ENCODE measurements at regions not wholly inside any gene's neighbourhood (a gene's known extent, or its start where the extent isn't known, plus 50 kb on each side); places are given as distances from the start of the nearest gene placed in this dataset.

DNA sequence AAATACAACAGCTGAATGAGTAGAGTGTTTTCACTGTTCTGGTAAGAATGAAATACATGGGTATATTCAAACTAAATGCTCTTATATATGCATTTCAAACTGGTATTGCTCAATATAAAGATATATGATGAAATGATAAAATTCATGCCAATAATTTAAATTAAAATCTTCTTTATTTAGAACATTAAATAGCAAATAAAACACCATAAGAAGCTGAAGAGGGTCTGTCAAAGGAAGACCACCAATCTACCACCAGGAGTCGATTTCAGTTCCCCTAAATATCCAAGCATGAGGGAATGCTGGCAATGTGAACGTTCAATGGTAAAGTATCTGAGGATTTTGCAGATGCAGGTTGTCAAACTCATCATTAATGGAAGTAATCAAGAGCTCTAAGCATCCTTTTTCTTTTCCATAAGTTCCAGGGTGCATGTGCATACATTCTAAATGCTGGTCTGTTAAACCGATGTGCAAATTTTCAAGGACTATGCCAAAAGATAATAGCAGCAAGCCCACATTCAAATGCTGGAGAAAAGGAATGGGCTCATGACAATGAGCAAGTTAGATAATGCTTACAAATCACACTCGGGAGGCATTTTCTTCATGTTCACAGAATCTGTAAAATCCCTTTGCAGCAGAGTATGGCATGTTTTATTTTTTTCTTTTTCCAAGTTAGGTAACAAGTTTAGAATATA is 118.8 kb upstream of the MTAP start:
- in situ Hi-C loops (cut with MboI; ENCODE audit: low sequenced_read_pairs, unreplicated experiment) = no loop called here
- TF ChIP-seq, protein P1, sequence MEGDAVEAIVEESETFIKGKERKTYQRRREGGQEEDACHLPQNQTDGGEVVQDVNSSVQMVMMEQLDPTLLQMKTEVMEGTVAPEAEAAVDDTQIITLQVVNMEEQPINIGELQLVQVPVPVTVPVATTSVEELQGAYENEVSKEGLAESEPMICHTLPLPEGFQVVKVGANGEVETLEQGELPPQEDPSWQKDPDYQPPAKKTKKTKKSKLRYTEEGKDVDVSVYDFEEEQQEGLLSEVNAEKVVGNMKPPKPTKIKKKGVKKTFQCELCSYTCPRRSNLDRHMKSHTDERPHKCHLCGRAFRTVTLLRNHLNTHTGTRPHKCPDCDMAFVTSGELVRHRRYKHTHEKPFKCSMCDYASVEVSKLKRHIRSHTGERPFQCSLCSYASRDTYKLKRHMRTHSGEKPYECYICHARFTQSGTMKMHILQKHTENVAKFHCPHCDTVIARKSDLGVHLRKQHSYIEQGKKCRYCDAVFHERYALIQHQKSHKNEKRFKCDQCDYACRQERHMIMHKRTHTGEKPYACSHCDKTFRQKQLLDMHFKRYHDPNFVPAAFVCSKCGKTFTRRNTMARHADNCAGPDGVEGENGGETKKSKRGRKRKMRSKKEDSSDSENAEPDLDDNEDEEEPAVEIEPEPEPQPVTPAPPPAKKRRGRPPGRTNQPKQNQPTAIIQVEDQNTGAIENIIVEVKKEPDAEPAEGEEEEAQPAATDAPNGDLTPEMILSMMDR (IDR thresholded peaks at IDR 0.05; ENCODE audit: borderline replicate concordance, control extremely low read depth, extremely low read depth, insufficient read depth, missing control alignments) = no peak
- no peak for DNase-seq (ENCODE audit: low spot score)

DNA sequence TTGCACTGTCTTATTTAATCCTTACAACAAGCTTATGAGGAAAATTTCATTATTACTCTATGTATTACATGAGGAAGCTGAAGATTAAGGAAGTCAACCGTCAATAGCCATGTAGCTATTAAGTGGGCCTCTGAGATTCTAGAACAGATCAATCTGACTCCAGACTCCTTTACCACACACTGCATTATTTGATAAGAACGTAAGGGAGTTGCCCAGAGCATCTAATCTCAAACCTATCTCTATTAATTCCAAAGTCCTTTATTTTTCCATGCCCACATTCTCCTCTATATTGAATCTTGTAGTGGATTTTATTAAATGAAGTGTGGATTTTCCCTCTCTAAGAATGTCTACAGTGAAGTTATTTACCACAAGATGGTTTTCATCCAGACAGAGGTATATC is 118.2 kb upstream of the MTAP start:
- in situ Hi-C loops (cut with MboI; ENCODE audit: low sequenced_read_pairs, unreplicated experiment) = no loop called here
- DNase-seq (ENCODE audit: low spot score) = no peak
- TF ChIP-seq, protein P1 (IDR thresholded peaks at IDR 0.05; ENCODE audit: borderline replicate concordance, control extremely low read depth, extremely low read depth, insufficient read depth, missing control alignments) = no peak

DNA sequence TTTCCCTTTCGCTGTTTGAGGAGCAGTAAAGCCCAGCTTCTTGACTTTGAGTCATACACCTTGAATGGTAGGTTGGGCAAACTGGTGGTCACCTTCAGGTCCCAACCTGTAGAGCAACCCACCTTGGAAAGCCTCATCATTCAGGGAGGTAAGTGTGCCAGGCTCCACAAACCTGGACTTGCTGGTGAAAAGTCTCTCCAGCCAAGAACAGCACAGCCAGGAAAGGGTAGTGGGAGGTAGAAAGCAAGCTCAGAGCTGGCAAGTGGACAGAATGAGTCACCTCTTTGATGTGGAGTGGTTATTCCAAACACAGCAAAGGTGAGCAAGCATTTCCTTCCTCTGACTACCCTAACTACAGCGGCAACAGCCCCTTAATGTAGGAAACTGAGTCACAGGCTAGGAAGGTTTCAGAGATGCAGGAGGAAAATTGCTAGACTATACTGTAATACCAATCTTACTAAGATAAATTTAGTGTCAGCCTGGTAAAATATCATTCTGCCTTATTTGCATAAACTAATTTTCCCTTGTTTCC is 117.5 kb upstream of the MTAP start:
- no peak for DNase-seq (ENCODE audit: low spot score)
- in situ Hi-C loops (cut with MboI; ENCODE audit: low sequenced_read_pairs, unreplicated experiment) = no loop called here
- TF ChIP-seq, protein P1 (IDR thresholded peaks at IDR 0.05; ENCODE audit: borderline replicate concordance, control extremely low read depth, extremely low read depth, insufficient read depth, missing control alignments) = no peak

DNA sequence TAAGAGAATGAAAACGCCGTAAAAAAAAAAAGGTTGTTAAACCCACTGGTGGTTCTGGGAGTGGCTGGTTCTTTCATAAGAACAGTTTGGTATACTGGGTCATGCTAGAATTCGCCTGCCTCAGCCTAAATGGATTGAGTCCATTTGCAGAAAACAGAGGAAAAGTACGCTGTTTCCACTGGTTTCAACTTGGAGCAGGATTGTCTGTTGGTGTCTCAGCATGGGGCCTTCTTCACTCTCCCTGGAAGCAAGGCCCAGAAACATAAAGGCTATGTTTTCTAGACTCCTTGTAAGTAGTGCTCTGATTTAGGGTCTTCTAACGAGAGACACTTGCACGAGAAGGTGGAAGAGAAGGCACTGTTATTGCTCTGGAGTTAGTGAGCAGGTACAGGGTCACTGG is 116.9 kb upstream of the MTAP start:
- in situ Hi-C loops (cut with MboI; ENCODE audit: low sequenced_read_pairs, unreplicated experiment) = no loop called here
- no peak for DNase-seq (ENCODE audit: low spot score)
- TF ChIP-seq, protein P1 (IDR thresholded peaks at IDR 0.05; ENCODE audit: borderline replicate concordance, control extremely low read depth, extremely low read depth, insufficient read depth, missing control alignments) = no peak

DNA sequence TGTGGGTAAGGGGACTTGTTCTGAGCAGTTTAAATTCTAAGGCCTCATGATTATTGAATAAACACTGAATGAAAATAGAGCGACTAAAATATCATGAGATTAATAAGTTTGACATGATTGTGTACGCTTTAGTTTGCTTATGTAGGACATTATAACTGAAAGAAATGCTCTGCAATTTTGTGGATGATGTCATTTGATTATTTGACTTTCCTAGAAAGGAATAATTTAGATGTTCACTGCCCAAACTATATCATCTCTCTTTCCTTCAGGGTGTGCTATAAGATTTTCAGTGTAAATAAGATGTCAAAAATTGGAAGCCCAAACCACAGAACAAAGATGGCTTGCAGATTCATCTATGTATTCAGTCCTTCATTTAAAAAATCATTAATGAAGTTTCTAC is 115.7 kb upstream of the MTAP start:
- TF ChIP-seq, protein P1 (IDR thresholded peaks at IDR 0.05; ENCODE audit: borderline replicate concordance, control extremely low read depth, extremely low read depth, insufficient read depth, missing control alignments) = no peak
- in situ Hi-C loops (cut with MboI; ENCODE audit: low sequenced_read_pairs, unreplicated experiment) = no loop called here
- no peak for DNase-seq (ENCODE audit: low spot score)

DNA sequence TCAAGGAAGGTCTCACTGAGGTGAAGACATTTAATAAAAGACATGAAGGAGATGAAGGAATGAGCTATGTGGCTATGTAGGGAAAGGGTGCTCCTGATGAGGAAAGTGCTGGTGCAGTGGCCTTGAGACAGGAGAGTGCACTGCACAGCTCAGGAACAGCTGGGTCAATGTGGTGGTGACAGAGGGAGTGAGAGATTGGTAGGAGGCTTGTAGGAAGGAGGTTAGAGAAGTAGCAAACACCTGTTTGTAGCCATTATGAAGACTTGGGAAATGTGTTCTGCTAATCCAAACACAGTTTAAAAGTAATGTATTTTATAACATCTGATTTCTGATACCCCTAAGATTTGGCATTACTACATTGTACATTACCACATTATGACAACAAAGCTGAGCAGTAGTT is 115.1 kb upstream of the MTAP start:
- TF ChIP-seq, protein P1 (IDR thresholded peaks at IDR 0.05; ENCODE audit: borderline replicate concordance, control extremely low read depth, extremely low read depth, insufficient read depth, missing control alignments) = no peak
- DNase-seq (ENCODE audit: low spot score) = no peak
- in situ Hi-C loops (cut with MboI; ENCODE audit: low sequenced_read_pairs, unreplicated experiment) = no loop called here
